K562 (cell line): ENCODE measurements at regions not wholly inside any gene's neighbourhood (a gene's known extent, or its start where the extent isn't known, plus 50 kb on each side); places are given as distances from the start of the nearest gene placed in this dataset.

Source experiments
- ATAC-seq: fragments of 200-7000 bp; cut with Tn5 transposase; 3 replicates; pipeline ENCODE4 v1.9.1; 2020; ENCODE audit warnings: moderate library complexity
- BruUV-seq: library from RNA; stranded (reverse); fragments of 400-500 nt; replicated peaks from 2 replicates; lab custom pipeline; 2021; lab: Mats Ljungman, UMichigan
- CTCF ChIA-PET: fragments of 300-600 bp; formaldehyde crosslinking; extraction: SDS; loops from one replicate; lab custom pipeline; 2021; ENCODE audit warnings: low intra/inter-chr PET ratio; lab: Yijun Ruan, JAX
- POLR2A ChIA-PET: fragments of 300-600, 350-650 bp; sonication (Branson Sonifier 250); formaldehyde crosslinking; extraction: SDS; loops from one replicate; lab custom pipeline; 2021; ENCODE audit warnings: antibody characterized with exemption, inconsistent platforms; lab: Yijun Ruan, JAX
- DNase-seq, 4 experiments: peaks; one replicate each; pipeline versions ENCODE4 v3.0.0 to v3.0.0-alpha.2; 2011 to 2018; ENCODE audit warnings: low spot score in 3 of 4, mixed read lengths in 3 of 4; ENCODE audit errors: extremely low read depth in 1 of 4
- FAIRE-seq: peaks from 2 replicates; lab custom pipeline; 2011; peaks lifted over from hg19 to GRCh38; lab: Jason Lieb, UNC
- H2AFZ ChIP-seq: 2 replicates; pipeline ENCODE4 v1.6.0; 2011; ENCODE audit warnings: low read depth, low read length, control low read depth, inconsistent platforms
- H3K27ac ChIP-seq: fragments of 200-600 bp; 3 replicates; pipeline ENCODE4 v1.8.0; 2011; ENCODE audit warnings: low read depth, mild to moderate bottlenecking, control low read depth, inconsistent platforms, low read length, moderate library complexity, mixed read lengths; ENCODE audit errors: extremely low read depth
- H3K27me3 ChIP-seq, 2 experiments: fragments of 300-600 bp in 1 of 2; 2 replicates in 1 of 2; 3 replicates in 1 of 2; pipeline versions ENCODE4 v1.6.0 to v1.8.0; 2011; ENCODE audit warnings: inconsistent platforms in 2 of 2, low read length in 2 of 2, mild to moderate bottlenecking in 1 of 2, mixed read lengths in 1 of 2, moderate library complexity in 1 of 2; ENCODE audit not compliant: control insufficient read depth in 2 of 2, insufficient read depth in 2 of 2
- H3K36me3 ChIP-seq: fragments of 300-600 bp; 3 replicates; pipeline ENCODE4 v1.8.0; 2011; ENCODE audit warnings: mild to moderate bottlenecking, low read length, inconsistent platforms; ENCODE audit not compliant: control insufficient read depth, insufficient read depth
- H3K4me1 ChIP-seq, 2 experiments: fragments of 200-600 bp in 1 of 2; replicated peaks in 1 of 2; 2 replicates in 1 of 2; 3 replicates in 1 of 2; pipeline versions ENCODE4 v1.5.1 to v1.8.0; 2011; ENCODE audit warnings: inconsistent platforms in 2 of 2, low read length in 2 of 2, mild to moderate bottlenecking in 1 of 2, mixed read lengths in 1 of 2, moderate library complexity in 1 of 2; ENCODE audit not compliant: control insufficient read depth in 2 of 2, insufficient read depth in 2 of 2
- H3K4me2 ChIP-seq: 2 replicates; pipeline ENCODE4 v1.6.1; 2011; ENCODE audit warnings: low read length, control low read depth, inconsistent platforms, mixed read lengths; ENCODE audit not compliant: insufficient read depth
- H3K4me3 ChIP-seq: fragments of 200-600 bp; sonication (generic), shearing (Covaris generic); 2 replicates; pipeline ENCODE4 v1.5.1; 2016; ENCODE audit warnings: control low read depth, inconsistent platforms
- H3K79me2 ChIP-seq: fragments of 200-600 bp; 3 replicates; pipeline ENCODE4 v1.8.0; 2011; ENCODE audit warnings: low read length, inconsistent platforms; ENCODE audit not compliant: control insufficient read depth, insufficient read depth
- H3K9ac ChIP-seq, 2 experiments: 2 replicates each; pipeline versions ENCODE4 v1.6.0 to v1.6.1; 2011; ENCODE audit warnings: low read depth in 2 of 2, low read length in 2 of 2, control low read depth in 1 of 2, inconsistent platforms in 1 of 2, mild to moderate bottlenecking in 1 of 2, mixed read lengths in 1 of 2; ENCODE audit not compliant: insufficient read depth in 1 of 2
- H3K9me1 ChIP-seq: one replicate; pipeline ENCODE4 v1.6.0; 2011; ENCODE audit warnings: inconsistent platforms, mild to moderate bottlenecking, low read length, moderate library complexity; ENCODE audit not compliant: control insufficient read depth, insufficient read depth
- H3K9me3 ChIP-seq: replicated peaks from 2 replicates; pipeline ENCODE4 v1.5.1; 2011; ENCODE audit warnings: low read depth, low read length, inconsistent platforms; ENCODE audit not compliant: control insufficient read depth, insufficient read depth
- H4K20me1 ChIP-seq: replicated peaks from 2 replicates; pipeline ENCODE4 v1.6.1; 2011; ENCODE audit warnings: low read length, inconsistent platforms, mixed read lengths; ENCODE audit not compliant: control insufficient read depth, insufficient read depth
- CBX1 ChIP-seq: sonication (generic); IDR thresholded peaks from 2 replicates; pipeline ENCODE4 v1.6.1; 2016; ENCODE audit warnings: antibody characterized with exemption, low read depth, mild to moderate bottlenecking
- CTCF ChIP-seq, 3 experiments: IDR thresholded peaks in 2 of 3; conservative IDR thresholded peaks in 1 of 3; 2 replicates each; pipeline ENCODE4 v1.5.1; 2011 to 2012; ENCODE audit warnings: low read length in 3 of 3, mild to moderate bottlenecking in 3 of 3, control low read depth in 2 of 3, improper control_type of control experiment in 1 of 3, inconsistent platforms in 1 of 3, low read depth in 1 of 3, mixed read lengths in 1 of 3, moderate library complexity in 1 of 3; ENCODE audit not compliant: insufficient read depth in 2 of 3
- HNRNPK ChIP-seq: fragments of 200-400 bp; formaldehyde crosslinking; IDR thresholded peaks from one replicate; pipeline ENCODE4 v1.6.1; 2018; ENCODE audit warnings: mild to moderate bottlenecking, low read depth, low read length; ENCODE audit not compliant: poor library complexity, severe bottlenecking
- NCOA2 ChIP-seq, 2 experiments: fragments of 450-650 bp; IDR thresholded peaks; 2 replicates each; pipeline ENCODE4 v1.6.1; 2018; ENCODE audit warnings: mild to moderate bottlenecking in 2 of 2, moderate library complexity in 1 of 2; ENCODE audit not compliant: partially characterized antibody in 2 of 2
- RBM34 ChIP-seq: fragments of 200-400 bp; formaldehyde crosslinking; IDR thresholded peaks from 2 replicates; pipeline ENCODE4 v1.6.1; 2018; ENCODE audit warnings: low read length, borderline replicate concordance; ENCODE audit not compliant: insufficient read depth
- SOX6 ChIP-seq: fragments of 450-650 bp; IDR thresholded peaks from 2 replicates; pipeline ENCODE4 v1.6.1; 2014; ENCODE audit warnings: mild to moderate bottlenecking
- SP2 ChIP-seq: IDR thresholded peaks from 2 replicates; pipeline ENCODE4 v1.6.1; 2011; ENCODE audit warnings: mild to moderate bottlenecking, low read depth, low read length, moderate library complexity; ENCODE audit not compliant: poor library complexity, severe bottlenecking; ENCODE audit errors: extremely low read depth
- SREBF1 ChIP-seq: fragments of 150-350 bp; IDR thresholded peaks from 2 replicates; pipeline ENCODE4 v1.6.1; 2014; ENCODE audit warnings: antibody characterized with exemption, low read depth, low read length, borderline replicate concordance
- SRSF9 ChIP-seq: fragments of 200-400 bp; formaldehyde crosslinking; IDR thresholded peaks from 2 replicates; pipeline ENCODE4 v1.6.1; 2017; ENCODE audit warnings: low read depth, low read length, borderline replicate concordance
- TEAD4 ChIP-seq, 2 experiments: sonication (generic) in 1 of 2; formaldehyde crosslinking in 1 of 2; IDR thresholded peaks; 2 replicates each; pipeline versions ENCODE4 v1.6.1 to v1.8.0; 2012 to 2022; ENCODE audit warnings: borderline replicate concordance in 1 of 2, inconsistent platforms in 1 of 2, low read length in 1 of 2, mild to moderate bottlenecking in 1 of 2, missing genetic modification reagents in 1 of 2
- XRCC3 ChIP-seq: fragments of 450-650 bp; IDR thresholded peaks from 2 replicates; pipeline ENCODE4 v1.6.1; 2017; ENCODE audit warnings: mild to moderate bottlenecking, moderate library complexity
- ZBTB12 ChIP-seq: fragments of 250-450 bp; sonication (Bioruptor Pico); IDR thresholded peaks from 2 replicates; pipeline ENCODE4 v1.4.0; 2020
- ZNF316 ChIP-seq: fragments of 450-650 bp; IDR thresholded peaks from 2 replicates; pipeline ENCODE4 v1.6.1; 2016
- ZNF408 ChIP-seq: fragments of 250-450 bp; sonication (Bioruptor Pico); IDR thresholded peaks from 2 replicates; pipeline ENCODE4 v1.4.0; 2020; ENCODE audit warnings: low read depth, mild to moderate bottlenecking, moderate library complexity
- in situ Hi-C: fragments of 300-500 bp; cut with MboI; formaldehyde crosslinking; loops from 4 replicates; pipeline ENCODE4 v1.15.0; 2018; ENCODE audit warnings: inconsistent platforms, mixed read lengths
- intact Hi-C: fragments of 100-400 bp; cut with micrococcal nuclease; formaldehyde crosslinking; loops from 2 replicates; pipeline ENCODE4 v1.14.2; 2022

GRCh38 chr20:60171313-60171712, 213.1 kb downstream of the CDH26 start:
- H3K9ac ChIP-seq = no peak overlapping the region
- no TSS peak for BruUV-seq
- H3K27ac ChIP-seq = no peak overlapping the region
- H3K79me2 ChIP-seq = no peaks in the 10 kb centered on the region
- no peak for TF ChIP-seq CBX1
- no peak for TF ChIP-seq HNRNPK
- TF ChIP-seq SOX6 = no peak
- TF ChIP-seq TEAD4 (IDR thresholded peaks at IDR 0.05; ENCODE audit: low read length) = no peak
- no peak for TF ChIP-seq TEAD4 (CRISPR knock-in tag; IDR thresholded peaks at IDR 0.05; ENCODE audit: borderline replicate concordance)
- no peak for TF ChIP-seq CTCF (IDR thresholded peaks at IDR 0.05 in 2 of 3, conservative IDR thresholded peaks at IDR 0.05 in 1 of 3; ENCODE audit: insufficient read depth in 2 of 3, low read depth in 1 of 3, low read length in 3 of 3)
- TF ChIP-seq ZBTB12 = no peak
- TF ChIP-seq SREBF1 = no peak
- TF ChIP-seq ZNF316 = no peak
- no peak for TF ChIP-seq SRSF9
- no peak for TF ChIP-seq NCOA2 (IDR thresholded peaks at IDR 0.05; ENCODE audit: partially characterized antibody in 2 of 2)
- no peak for TF ChIP-seq RBM34
- no peak for TF ChIP-seq SP2
- TF ChIP-seq XRCC3 = no peak
- no peak for TF ChIP-seq ZNF408 (CRISPR knock-in tag)
- FAIRE-seq = no peak
- in situ Hi-C loops (no loop called here), intact Hi-C loops (no loop called here)
- H4K20me1 ChIP-seq = no peaks in the 10 kb centered on the region
- ChIA-PET CTCF (no interaction called here), POLR2A (no interaction called here)
- no peak overlapping the region for H2AFZ ChIP-seq
- H3K36me3 ChIP-seq = no peaks in the 10 kb centered on the region
- no peak overlapping the region for H3K4me3 ChIP-seq
- no peak for DNase-seq
- no peaks in the 10 kb centered on the region for H3K9me1 ChIP-seq
- no peak for ATAC-seq
- H3K4me2 ChIP-seq = no peak overlapping the region
- no peaks in the 10 kb centered on the region for H3K9me3 ChIP-seq
- H3K4me1 ChIP-seq = no peaks in the 10 kb centered on the region
- no peaks in the 10 kb centered on the region for H3K27me3 ChIP-seq
